K562 (cell line): ENCODE measurements at regions not wholly inside any gene's neighbourhood (a gene's known extent, or its start where the extent isn't known, plus 50 kb on each side); places are given as distances from the start of the nearest gene placed in this dataset.
A peak's percentile ranks its signal among the peaks of the same experiment; 100 is the strongest.

Source experiments
- FOXJ3 ChIP-seq: sonication (generic); formaldehyde crosslinking; IDR thresholded peaks from 2 replicates; pipeline ENCODE4 v1.4.0; 2020; ENCODE audit warnings: mild to moderate bottlenecking, missing genetic modification reagents
- GATA2 ChIP-seq: sonication (generic); formaldehyde crosslinking; IDR thresholded peaks from 2 replicates; pipeline ENCODE4 v1.4.0; 2020; ENCODE audit warnings: mild to moderate bottlenecking, missing genetic modification reagents
- POLR2G ChIP-seq: fragments of 200-400 bp; formaldehyde crosslinking; IDR thresholded peaks from 2 replicates; pipeline ENCODE4 v1.6.1; 2017; ENCODE audit warnings: low read depth, mild to moderate bottlenecking, antibody characterized with exemption, low read length, moderate library complexity
- RAD21 ChIP-seq, 2 experiments: fragments of 250-450 bp in 1 of 2; fragments of 450-650 bp in 1 of 2; sonication (Bioruptor Pico) in 1 of 2; formaldehyde crosslinking in 1 of 2; IDR thresholded peaks in 1 of 2; conservative IDR thresholded peaks in 1 of 2; 2 replicates each; pipeline versions ENCODE4 v1.4.0 to v1.8.0; 2020 to 2022; ENCODE audit warnings: mild to moderate bottlenecking in 2 of 2, moderate library complexity in 1 of 2
- THRAP3 ChIP-seq: fragments of 450-650 bp; IDR thresholded peaks from 2 replicates; pipeline ENCODE4 v1.6.1; 2016; ENCODE audit warnings: mild to moderate bottlenecking, inconsistent platforms, borderline replicate concordance
- TF ChIP-seq, protein P1 (sequence below): fragments of 250-450 bp; sonication (Bioruptor Pico); IDR thresholded peaks from 2 replicates; pipeline ENCODE4 v1.4.0; 2020; ENCODE audit warnings: mild to moderate bottlenecking, moderate library complexity
- TF ChIP-seq, protein P2 (sequence below): sonication (generic); formaldehyde crosslinking; IDR thresholded peaks from 2 replicates; pipeline ENCODE4 v1.8.1; 2022; ENCODE audit warnings: missing genetic modification reagents
- TF ChIP-seq, protein P3 (sequence below): sonication (generic); formaldehyde crosslinking; IDR thresholded peaks from 2 replicates; pipeline ENCODE4 v1.8.0; 2022; ENCODE audit warnings: mild to moderate bottlenecking, missing genetic modification reagents

DNA sequence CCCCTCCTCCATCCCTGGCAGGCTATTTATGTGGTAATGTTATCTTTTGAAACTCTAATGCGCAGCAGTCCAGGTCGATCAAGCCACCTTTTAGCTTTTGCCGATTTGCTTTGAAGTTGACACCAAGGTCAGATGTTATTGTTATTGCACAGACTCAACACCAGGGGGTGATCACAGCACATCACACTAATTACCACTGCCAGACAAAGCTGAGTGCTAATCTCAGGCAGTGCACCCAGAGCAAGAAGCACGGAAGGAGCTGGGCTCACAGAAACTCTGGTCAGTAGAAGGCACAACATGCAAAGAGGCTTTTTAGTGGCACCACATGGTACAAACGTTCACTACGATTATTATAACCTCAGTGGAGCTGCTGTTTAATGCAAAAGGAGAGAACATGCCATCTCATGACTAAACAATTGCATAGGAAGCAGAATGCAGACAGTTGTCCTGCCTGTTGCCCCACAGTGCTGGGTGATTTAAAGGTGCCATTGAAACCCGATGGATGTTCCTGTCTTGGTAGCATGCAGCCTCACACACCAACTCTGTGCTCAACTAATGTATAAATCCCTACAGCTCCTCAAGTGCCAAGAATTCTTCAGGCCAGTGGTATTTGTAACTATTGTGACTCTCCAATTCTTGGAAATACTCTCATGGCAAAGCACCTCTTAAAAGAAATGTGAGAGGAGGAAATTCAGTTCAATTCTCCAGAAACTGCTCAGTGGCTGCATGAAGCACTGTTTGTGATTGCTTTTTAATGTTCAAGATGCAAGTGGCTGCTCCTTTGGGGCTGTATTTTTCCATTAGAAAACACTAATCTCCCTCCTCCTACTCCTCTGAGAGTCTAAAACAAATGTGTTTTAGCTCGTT lies 353.9 kb upstream of the DDI1 start:
- TF ChIP-seq THRAP3 (no peak), POLR2G (no peak), FOXJ3 (CRISPR knock-in tag) (no peak), GATA2 (CRISPR knock-in tag) (no peak), RAD21 (CRISPR knock-in tag; conservative IDR thresholded peaks at IDR 0.05 in 1 of 2, IDR thresholded peaks at IDR 0.05 in 1 of 2) (peak; percentile 62 to 66)
- TF ChIP-seq, protein P1, sequence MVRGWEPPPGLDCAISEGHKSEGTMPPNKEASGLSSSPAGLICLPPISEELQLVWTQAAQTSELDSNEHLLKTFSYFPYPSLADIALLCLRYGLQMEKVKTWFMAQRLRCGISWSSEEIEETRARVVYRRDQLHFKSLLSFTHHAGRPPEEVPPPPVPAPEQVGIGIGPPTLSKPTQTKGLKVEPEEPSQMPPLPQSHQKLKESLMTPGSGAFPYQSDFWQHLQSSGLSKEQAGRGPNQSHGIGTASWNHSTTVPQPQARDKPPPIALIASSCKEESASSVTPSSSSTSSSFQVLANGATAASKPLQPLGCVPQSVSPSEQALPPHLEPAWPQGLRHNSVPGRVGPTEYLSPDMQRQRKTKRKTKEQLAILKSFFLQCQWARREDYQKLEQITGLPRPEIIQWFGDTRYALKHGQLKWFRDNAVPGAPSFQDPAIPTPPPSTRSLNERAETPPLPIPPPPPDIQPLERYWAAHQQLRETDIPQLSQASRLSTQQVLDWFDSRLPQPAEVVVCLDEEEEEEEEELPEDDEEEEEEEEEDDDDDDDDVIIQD (CRISPR knock-in tag): no peak
- TF ChIP-seq, protein P2, sequence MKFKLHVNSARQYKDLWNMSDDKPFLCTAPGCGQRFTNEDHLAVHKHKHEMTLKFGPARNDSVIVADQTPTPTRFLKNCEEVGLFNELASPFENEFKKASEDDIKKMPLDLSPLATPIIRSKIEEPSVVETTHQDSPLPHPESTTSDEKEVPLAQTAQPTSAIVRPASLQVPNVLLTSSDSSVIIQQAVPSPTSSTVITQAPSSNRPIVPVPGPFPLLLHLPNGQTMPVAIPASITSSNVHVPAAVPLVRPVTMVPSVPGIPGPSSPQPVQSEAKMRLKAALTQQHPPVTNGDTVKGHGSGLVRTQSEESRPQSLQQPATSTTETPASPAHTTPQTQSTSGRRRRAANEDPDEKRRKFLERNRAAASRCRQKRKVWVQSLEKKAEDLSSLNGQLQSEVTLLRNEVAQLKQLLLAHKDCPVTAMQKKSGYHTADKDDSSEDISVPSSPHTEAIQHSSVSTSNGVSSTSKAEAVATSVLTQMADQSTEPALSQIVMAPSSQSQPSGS (CRISPR knock-in tag): no peak
- TF ChIP-seq, protein P3, sequence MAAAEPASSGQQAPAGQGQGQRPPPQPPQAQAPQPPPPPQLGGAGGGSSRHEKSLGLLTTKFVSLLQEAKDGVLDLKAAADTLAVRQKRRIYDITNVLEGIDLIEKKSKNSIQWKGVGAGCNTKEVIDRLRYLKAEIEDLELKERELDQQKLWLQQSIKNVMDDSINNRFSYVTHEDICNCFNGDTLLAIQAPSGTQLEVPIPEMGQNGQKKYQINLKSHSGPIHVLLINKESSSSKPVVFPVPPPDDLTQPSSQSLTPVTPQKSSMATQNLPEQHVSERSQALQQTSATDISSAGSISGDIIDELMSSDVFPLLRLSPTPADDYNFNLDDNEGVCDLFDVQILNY: no peak
